A549 (cell line): ENCODE measurements at regions not wholly inside any gene's neighbourhood (a gene's known extent, or its start where the extent isn't known, plus 50 kb on each side); places are given as distances from the start of the nearest gene placed in this dataset.
A peak's percentile ranks its signal among the peaks of the same experiment; 100 is the strongest.

ENCODE experiments used
- ATAC-seq, 2 experiments: fragments of 200-7000 bp in 1 of 2; fragments of >200 bp in 1 of 2; cut with Nextera tagmentation in 1 of 2; cut with Tn5 transposase in 1 of 2; 3 replicates each; pipeline versions ENCODE4 v1.8.0 to v1.9.1; 2018 to 2020; ENCODE audit warnings: mild to moderate bottlenecking in 1 of 2, moderate library complexity in 1 of 2
- CTCF ChIA-PET: fragments of 300-600 bp; sonication (Branson Sonifier 250); formaldehyde crosslinking; extraction: SDS; loops from one replicate; lab custom pipeline; 2021; ENCODE audit warnings: antibody characterized with exemption, inconsistent platforms; lab: Yijun Ruan, JAX
- POLR2A ChIA-PET: fragments of 350-600 bp; formaldehyde crosslinking; extraction: SDS; loops from one replicate; lab custom pipeline; 2021; ENCODE audit warnings: antibody characterized with exemption, inconsistent platforms; lab: Yijun Ruan, JAX
- DNase-seq, 2 experiments: peaks; one replicate each; pipeline versions ENCODE4 v3.0.0 to v3.0.0-alpha.2; 2011 to 2016; ENCODE audit warnings: low read depth in 1 of 2, low spot score in 1 of 2
- FAIRE-seq: peaks from 2 replicates; lab custom pipeline; 2011; peaks lifted over from hg19 to GRCh38; lab: Jason Lieb, UNC
- H3K27ac ChIP-seq, 2 experiments: fragments of >200 bp; sonication (Bioruptor Twin); formaldehyde crosslinking; 3 replicates each; pipeline ENCODE4 v1.5.1; 2016 to 2017
- H3K4me1 ChIP-seq: fragments of >200 bp; sonication (Bioruptor Twin); formaldehyde crosslinking; 3 replicates; pipeline ENCODE4 v1.6.1; 2016
- H3K4me2 ChIP-seq: fragments of >200 bp; sonication (Bioruptor Twin); formaldehyde crosslinking; 3 replicates; pipeline ENCODE4 v1.6.1; 2016
- H3K4me3 ChIP-seq: fragments of >200 bp; sonication (Bioruptor Twin); formaldehyde crosslinking; 3 replicates; pipeline ENCODE4 v1.5.1; 2016
- H3K9me3 ChIP-seq: fragments of >200 bp; sonication (Bioruptor Twin); formaldehyde crosslinking; 3 replicates; pipeline ENCODE4 v1.6.1; 2016
- BHLHE40 ChIP-seq: IDR thresholded peaks from 2 replicates; pipeline ENCODE4 v1.6.1; 2012; ENCODE audit warnings: low read depth, low read length, inconsistent platforms
- CBX2 ChIP-seq: fragments of 200-600 bp; sonication (generic); IDR thresholded peaks from 2 replicates; pipeline ENCODE4 v1.6.1; 2016; ENCODE audit warnings: low read depth, mild to moderate bottlenecking, borderline replicate concordance
- CHD2 ChIP-seq: fragments of 150-350 bp; IDR thresholded peaks from 2 replicates; pipeline ENCODE4 v1.6.1; 2014; ENCODE audit warnings: low read length; ENCODE audit not compliant: partially characterized antibody
- EHMT2 ChIP-seq: fragments of 200-600 bp; sonication (generic); IDR thresholded peaks from 2 replicates; pipeline ENCODE4 v1.6.1; 2016; ENCODE audit warnings: antibody characterized with exemption, low read depth, mild to moderate bottlenecking, moderate library complexity
- ELK1 ChIP-seq: fragments of 150-350 bp; IDR thresholded peaks from 2 replicates; pipeline ENCODE4 v1.6.1; 2014; ENCODE audit warnings: low read depth, mild to moderate bottlenecking, low read length
- EP300 ChIP-seq, 2 experiments: fragments of >200 bp; sonication (Bioruptor Twin); formaldehyde crosslinking; IDR thresholded peaks; 2 replicates in 1 of 2; 3 replicates in 1 of 2; pipeline ENCODE4 v1.6.1; 2016 to 2017
- FOSB ChIP-seq: fragments of 250-450 bp; sonication (Bioruptor Pico); IDR thresholded peaks from 2 replicates; pipeline ENCODE4 v1.5.0; 2020; ENCODE audit warnings: mild to moderate bottlenecking, moderate library complexity
- FOSL2 ChIP-seq, 2 experiments: fragments of 450-650 bp in 1 of 2; fragments of >200 bp in 1 of 2; sonication (Bioruptor Twin) in 1 of 2; formaldehyde crosslinking; IDR thresholded peaks; 2 replicates each; pipeline versions ENCODE4 v1.5.0 to v1.6.1; 2016 to 2020; ENCODE audit warnings: mild to moderate bottlenecking in 1 of 2, moderate library complexity in 1 of 2
- FOXS1 ChIP-seq: fragments of 250-450 bp; sonication (Bioruptor Pico); IDR thresholded peaks from 2 replicates; pipeline ENCODE4 v1.5.0; 2020; ENCODE audit warnings: mild to moderate bottlenecking, moderate library complexity
- HOXA7 ChIP-seq: fragments of 250-450 bp; sonication (Bioruptor Pico); IDR thresholded peaks from 2 replicates; pipeline ENCODE4 v1.5.0; 2020; ENCODE audit warnings: mild to moderate bottlenecking, moderate library complexity
- JUN ChIP-seq, 2 experiments: fragments of >200 bp; sonication (Bioruptor Twin); formaldehyde crosslinking; IDR thresholded peaks; 2 replicates in 1 of 2; 3 replicates in 1 of 2; pipeline ENCODE4 v1.6.1; 2016 to 2017
- KDM1A ChIP-seq: fragments of 200-600 bp; sonication (generic); IDR thresholded peaks from 2 replicates; pipeline ENCODE4 v1.6.1; 2016; ENCODE audit warnings: low read depth, mild to moderate bottlenecking
- NFE2L2 ChIP-seq: fragments of 150-350 bp; conservative IDR thresholded peaks from 2 replicates; pipeline ENCODE4 v1.6.1; 2014; ENCODE audit warnings: low read length
- NPAS2 ChIP-seq: fragments of 250-450 bp; sonication (Bioruptor Pico); IDR thresholded peaks from 2 replicates; pipeline ENCODE4 v1.8.0; 2022; ENCODE audit warnings: mild to moderate bottlenecking, moderate library complexity, borderline replicate concordance
- POLR2A ChIP-seq: IDR thresholded peaks from 2 replicates; pipeline ENCODE4 v1.6.1; 2012; ENCODE audit warnings: mild to moderate bottlenecking, low read length
- RAD21 ChIP-seq, 2 experiments: fragments of >200 bp in 1 of 2; sonication (Bioruptor Twin) in 1 of 2; formaldehyde crosslinking in 1 of 2; IDR thresholded peaks in 1 of 2; conservative IDR thresholded peaks in 1 of 2; 2 replicates in 1 of 2; 3 replicates in 1 of 2; pipeline ENCODE4 v1.6.1; 2012 to 2018; ENCODE audit warnings: inconsistent platforms in 1 of 2
- RCOR1 ChIP-seq: fragments of 150-350 bp; IDR thresholded peaks from 2 replicates; pipeline ENCODE4 v1.6.1; 2014; ENCODE audit warnings: antibody characterized with exemption, low read length, low read depth
- REST ChIP-seq: fragments of 200-600 bp; sonication (generic); IDR thresholded peaks from 2 replicates; pipeline ENCODE4 v1.6.1; 2016; ENCODE audit warnings: antibody characterized with exemption, mild to moderate bottlenecking, moderate library complexity
- RFX5 ChIP-seq: fragments of 450-650 bp; IDR thresholded peaks from 2 replicates; pipeline ENCODE4 v1.7.1; 2014; ENCODE audit warnings: antibody characterized with exemption, mild to moderate bottlenecking, moderate library complexity
- RNF2 ChIP-seq: fragments of 200-600 bp; sonication (generic); IDR thresholded peaks from 2 replicates; pipeline ENCODE4 v1.6.1; 2016; ENCODE audit warnings: low read depth, mild to moderate bottlenecking, antibody characterized with exemption, moderate library complexity, borderline replicate concordance
- SREBF2 ChIP-seq: fragments of 450-650 bp; IDR thresholded peaks from 2 replicates; pipeline ENCODE4 v1.6.1; 2014; ENCODE audit warnings: mild to moderate bottlenecking, moderate library complexity
- ZSCAN20 ChIP-seq: fragments of 250-450 bp; sonication (Bioruptor Pico); IDR thresholded peaks from 2 replicates; pipeline ENCODE4 v1.8.0; 2022; ENCODE audit warnings: mild to moderate bottlenecking, moderate library complexity
- WGBS: methylation state at CpG from one replicate; pipeline ENCODE4 v1.1.6; 2017; ENCODE audit errors: missing lambda C conversion rate; 5-methylcytosine and 5-hydroxymethylcytosine counted together
- TF ChIP-seq, protein P1 (sequence below): fragments of >200 bp; sonication (Bioruptor Twin); formaldehyde crosslinking; IDR thresholded peaks from 3 replicates; pipeline ENCODE4 v1.6.1; 2016

GRCh38 chr2:181352158-181352557 lies 105.0 kb upstream of the ITGA4 start (continued):
- no peak for TF ChIP-seq HOXA7 (CRISPR knock-in tag)

- ChIA-PET CTCF (interaction anchor here (0.6 to 1.5 kb wide), 4 partner anchors 9 to 1229 kb away, joined by 3 to 4 read pairs (median 3); no protein-coding TSS in a partner anchor), POLR2A (no interaction called here)
- Histone ChIP-seq H3K4me1 (no peaks in the 10 kb centered on the region), H3K4me2 (no peak overlapping the region), H3K9me3 (no peaks in the 10 kb centered on the region), H3K4me3 (no peak overlapping the region), H3K27ac (no peak overlapping the region)
- TF ChIP-seq RNF2 (no peak), FOSB (CRISPR knock-in tag) (no peak), EHMT2 (no peak)
- WGBS: 28% methylated on average over 3 of the region's 3 CpGs
- DNase-seq (peak; percentile 2 to 3), ATAC-seq (peak; percentile 47 to 76; a peak in 5 of 6 replicates), FAIRE-seq (no peak)
Measured at GRCh38 chr2:181354626-181355025, 102.6 kb upstream of the ITGA4 start.

- no peak for DNase-seq
- no peak for ATAC-seq
- ChIA-PET POLR2A (no interaction called here), CTCF (no interaction called here)
- H3K4me1 ChIP-seq: no peaks in the 10 kb centered on the region
- TF ChIP-seq RFX5 (no peak), CBX2 (no peak), RAD21 (conservative IDR thresholded peaks at IDR 0.05 in 1 of 2, IDR thresholded peaks at IDR 0.05 in 1 of 2) (no peak), POLR2A (no peak), RCOR1 (no peak), FOSL2 (IDR thresholded peaks at IDR 0.05) (no peak), FOSL2 (CRISPR knock-in tag; IDR thresholded peaks at IDR 0.05) (no peak), ELK1 (no peak), BHLHE40 (no peak), CHD2 (no peak), SREBF2 (no peak), FOXS1 (CRISPR knock-in tag) (no peak), KDM1A (no peak), NPAS2 (CRISPR knock-in tag) (no peak)
- TF ChIP-seq, all 56 proteins: peak for 0
- no peak for FAIRE-seq
- no peak overlapping the region for H3K27ac ChIP-seq
- H3K4me3 ChIP-seq: no peak overlapping the region
- WGBS: 3% methylated on average over 1 of the region's 1 CpG
- no peaks in the 10 kb centered on the region for H3K9me3 ChIP-seq
- H3K4me2 ChIP-seq: no peak overlapping the region
Measured at GRCh38 chr2:181356526-181357130, 100.6 kb upstream of the ITGA4 start.

DNA sequence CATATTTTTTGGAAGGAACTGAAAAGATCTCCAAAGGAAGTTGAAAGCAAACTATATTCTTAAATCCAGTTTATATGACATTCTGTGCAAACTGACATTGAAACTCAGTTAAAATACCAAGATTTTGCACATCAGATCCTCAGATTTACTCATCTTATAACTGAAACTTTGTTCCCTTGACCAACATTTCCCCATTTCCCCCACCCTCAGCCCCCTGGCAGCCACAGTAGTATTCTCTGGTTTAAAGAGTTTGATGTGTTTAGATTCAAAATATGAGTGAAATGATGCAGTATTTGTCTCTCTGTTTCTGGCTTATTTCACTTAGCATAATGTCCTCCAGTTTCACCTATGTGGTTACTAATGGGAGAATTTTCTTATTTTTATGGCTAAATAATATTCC lies 99.2 kb upstream of the ITGA4 start:
- H3K27ac ChIP-seq: no peak overlapping the region
- ATAC-seq: no peak
- TF ChIP-seq RAD21 (conservative IDR thresholded peaks at IDR 0.05 in 1 of 2, IDR thresholded peaks at IDR 0.05 in 1 of 2): no peak
- TF ChIP-seq, all 56 proteins: peak for 0
- Histone ChIP-seq H3K4me2 (no peak overlapping the region), H3K9me3 (no peaks in the 10 kb centered on the region), H3K4me1 (no peaks in the 10 kb centered on the region), H3K4me3 (no peak overlapping the region)
- no peak for FAIRE-seq
- no peak for DNase-seq
- POLR2A ChIA-PET: no interaction called here
- CTCF ChIA-PET: no interaction called here

DNA sequence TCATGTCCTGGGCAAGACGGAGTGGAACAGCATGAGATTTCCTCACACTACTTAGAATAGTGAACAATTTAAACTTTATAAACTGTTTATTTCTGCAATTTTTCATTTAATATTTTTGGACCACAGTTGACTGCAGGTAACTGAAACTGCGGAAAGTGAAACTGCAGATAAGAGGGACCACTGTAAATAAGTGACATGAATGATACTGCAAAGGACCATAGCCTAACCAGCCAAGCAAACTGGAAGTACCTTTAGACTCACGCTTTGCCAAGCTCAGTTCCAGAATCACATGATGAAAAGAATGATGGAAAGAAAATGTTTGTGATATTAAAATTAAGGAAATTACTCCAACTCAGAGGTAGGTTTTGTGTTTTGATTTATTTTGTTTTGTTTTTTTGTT lies 94.6 kb upstream of the ITGA4 start:
- H3K4me3 ChIP-seq: no peak overlapping the region
- no peaks in the 10 kb centered on the region for H3K9me3 ChIP-seq
- H3K27ac ChIP-seq: no peak overlapping the region
- no peaks in the 10 kb centered on the region for H3K4me1 ChIP-seq
- ATAC-seq (no peak), FAIRE-seq (no peak), DNase-seq (no peak)
- WGBS: 55% methylated on average over 3 of the region's 3 CpGs
- POLR2A ChIA-PET: no interaction called here
- no peak overlapping the region for H3K4me2 ChIP-seq
- CTCF ChIA-PET: no interaction called here
- no peak for TF ChIP-seq POLR2A
- no peak for TF ChIP-seq CHD2
- TF ChIP-seq FOXS1 (CRISPR knock-in tag): no peak
- TF ChIP-seq RCOR1: no peak
- TF ChIP-seq NFE2L2: no peak
- TF ChIP-seq REST: no peak
- no peak for TF ChIP-seq JUN (IDR thresholded peaks at IDR 0.05)
- no peak for TF ChIP-seq EP300 (IDR thresholded peaks at IDR 0.05)
- TF ChIP-seq, protein P1, sequence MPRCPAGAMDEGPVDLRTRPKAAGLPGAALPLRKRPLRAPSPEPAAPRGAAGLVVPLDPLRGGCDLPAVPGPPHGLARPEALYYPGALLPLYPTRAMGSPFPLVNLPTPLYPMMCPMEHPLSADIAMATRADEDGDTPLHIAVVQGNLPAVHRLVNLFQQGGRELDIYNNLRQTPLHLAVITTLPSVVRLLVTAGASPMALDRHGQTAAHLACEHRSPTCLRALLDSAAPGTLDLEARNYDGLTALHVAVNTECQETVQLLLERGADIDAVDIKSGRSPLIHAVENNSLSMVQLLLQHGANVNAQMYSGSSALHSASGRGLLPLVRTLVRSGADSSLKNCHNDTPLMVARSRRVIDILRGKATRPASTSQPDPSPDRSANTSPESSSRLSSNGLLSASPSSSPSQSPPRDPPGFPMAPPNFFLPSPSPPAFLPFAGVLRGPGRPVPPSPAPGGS: no peak
- TF ChIP-seq ZSCAN20 (CRISPR knock-in tag): no peak
- no peak for TF ChIP-seq NPAS2 (CRISPR knock-in tag)
